ENCODE measurements at regions not wholly inside any gene's neighbourhood (a gene's known extent, or its start where the extent isn't known, plus 50 kb on each side); places are given as distances from the start of the nearest gene placed in this dataset.

DNA sequence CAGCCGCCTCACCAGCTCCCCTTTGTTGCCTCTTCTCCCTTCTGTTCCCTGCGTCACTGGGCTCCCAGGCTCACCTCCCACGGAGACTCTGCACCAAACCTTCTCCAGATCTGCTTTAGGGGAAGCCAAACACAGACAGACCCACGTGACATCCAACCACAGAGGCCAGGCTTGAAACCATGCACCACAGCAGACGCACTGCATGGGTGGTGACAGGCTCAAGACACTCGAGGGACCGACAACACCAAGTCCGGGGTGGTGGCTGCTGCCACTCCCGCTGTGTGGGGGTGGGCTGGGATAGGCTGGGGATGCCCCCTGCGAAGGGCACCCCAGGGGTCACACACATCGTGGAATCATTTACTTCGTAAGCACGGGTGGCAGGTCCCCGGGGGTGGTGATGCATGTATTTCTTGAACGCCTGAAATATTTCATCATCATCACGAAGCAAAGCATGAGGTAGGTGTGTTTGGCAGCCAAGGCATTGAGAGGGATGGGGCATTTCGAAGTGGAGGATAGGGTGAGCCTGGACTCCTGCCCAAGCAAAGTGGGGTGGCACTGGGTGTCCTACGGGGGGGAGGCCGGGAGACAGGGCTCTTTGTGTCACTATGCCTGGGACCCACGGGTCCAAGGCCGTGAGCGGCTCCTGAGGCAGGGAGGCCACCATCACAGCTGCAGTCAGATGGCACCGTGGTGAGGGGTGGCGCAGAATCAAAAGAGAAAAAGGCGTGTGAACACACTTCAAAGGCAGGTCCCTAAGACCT is 66.8 kb upstream of the RFLNA start:
- Histone ChIP-seq H3K79me2 (ENCODE audit: control insufficient read depth, insufficient read depth, low read length) (no peaks in the 10 kb centered on the region), H3K9me3 (ENCODE audit: control extremely low read depth in 1 of 3, control insufficient read depth in 2 of 3, insufficient read depth in 1 of 3, low read length in 2 of 3) (peaks cover 0 to 2% (median 0%) of the 10 kb centered on the region in 3 donors), H3K27ac (ENCODE audit: low read length in 2 of 2) (no peak overlapping the region), H3K4me1 (ENCODE audit: control insufficient read depth in 2 of 2, insufficient read depth in 2 of 2, low read length in 2 of 2) (no peaks in the 10 kb centered on the region), H3K36me3 (replicated peaks in 1 of 2; ENCODE audit: control extremely low read depth in 1 of 2, control insufficient read depth in 1 of 2, extremely low read depth in 1 of 2, insufficient read depth in 2 of 2, low read length in 1 of 2) (no peaks in the 10 kb centered on the region), H3K9ac (ENCODE audit: low read length) (no peak overlapping the region), H3K27me3 (replicated peaks in 1 of 4; ENCODE audit: control extremely low read depth in 1 of 4, control insufficient read depth in 3 of 4, insufficient read depth in 4 of 4, low read length in 3 of 4) (peaks cover 0 to 3% (median 0%) of the 10 kb centered on the region in 4 experiments), H3K4me2 (replicated peaks; ENCODE audit: low read depth, low read length, poor library complexity, severe bottlenecking) (no peak overlapping the region), H2AFZ (ENCODE audit: insufficient read depth, low read depth, low read length, poor library complexity, severe bottlenecking) (no peak overlapping the region), H4K20me1 (ENCODE audit: control insufficient read depth, insufficient read depth, low read length, poor library complexity, severe bottlenecking) (no peaks in the 10 kb centered on the region), H3K4me3 (ENCODE audit: control extremely low read depth in 1 of 5, extremely low read depth in 1 of 5, insufficient read depth in 1 of 5, low read depth in 2 of 5, low read length in 4 of 5) (no peak overlapping the region)
- 90% methylated on average over 23 of the region's 25 CpGs for WGBS (ENCODE audit: insufficient coverage)
- POLR2A ChIA-PET, result no interaction called here
- H3K4me3 Mint-ChIP-seq, result no peak overlapping the region
- H3K27me3 Mint-ChIP-seq, result peaks cover 12% of the 10 kb centered on the region
- no peaks in the 10 kb centered on the region for H3K4me1 Mint-ChIP-seq
- CTCF ChIA-PET, result no interaction called here
- no peak overlapping the region for H3K27ac Mint-ChIP-seq
- H3K9me3 Mint-ChIP-seq (ENCODE audit: insufficient read depth), result no peaks in the 10 kb centered on the region
- TF ChIP-seq, protein P1, sequence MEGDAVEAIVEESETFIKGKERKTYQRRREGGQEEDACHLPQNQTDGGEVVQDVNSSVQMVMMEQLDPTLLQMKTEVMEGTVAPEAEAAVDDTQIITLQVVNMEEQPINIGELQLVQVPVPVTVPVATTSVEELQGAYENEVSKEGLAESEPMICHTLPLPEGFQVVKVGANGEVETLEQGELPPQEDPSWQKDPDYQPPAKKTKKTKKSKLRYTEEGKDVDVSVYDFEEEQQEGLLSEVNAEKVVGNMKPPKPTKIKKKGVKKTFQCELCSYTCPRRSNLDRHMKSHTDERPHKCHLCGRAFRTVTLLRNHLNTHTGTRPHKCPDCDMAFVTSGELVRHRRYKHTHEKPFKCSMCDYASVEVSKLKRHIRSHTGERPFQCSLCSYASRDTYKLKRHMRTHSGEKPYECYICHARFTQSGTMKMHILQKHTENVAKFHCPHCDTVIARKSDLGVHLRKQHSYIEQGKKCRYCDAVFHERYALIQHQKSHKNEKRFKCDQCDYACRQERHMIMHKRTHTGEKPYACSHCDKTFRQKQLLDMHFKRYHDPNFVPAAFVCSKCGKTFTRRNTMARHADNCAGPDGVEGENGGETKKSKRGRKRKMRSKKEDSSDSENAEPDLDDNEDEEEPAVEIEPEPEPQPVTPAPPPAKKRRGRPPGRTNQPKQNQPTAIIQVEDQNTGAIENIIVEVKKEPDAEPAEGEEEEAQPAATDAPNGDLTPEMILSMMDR (IDR thresholded peaks at IDR 0.05), result no peak
- no peak for TF ChIP-seq EZH2 (IDR thresholded peaks at IDR 0.05; ENCODE audit: borderline replicate concordance, insufficient read depth, low read depth, low read length, poor library complexity, severe bottlenecking)
- intact Hi-C loops (cut with micrococcal nuclease), result no loop called here
- DNase-seq (no peak), ATAC-seq (ENCODE audit: low read depth) (no peak)

DNA sequence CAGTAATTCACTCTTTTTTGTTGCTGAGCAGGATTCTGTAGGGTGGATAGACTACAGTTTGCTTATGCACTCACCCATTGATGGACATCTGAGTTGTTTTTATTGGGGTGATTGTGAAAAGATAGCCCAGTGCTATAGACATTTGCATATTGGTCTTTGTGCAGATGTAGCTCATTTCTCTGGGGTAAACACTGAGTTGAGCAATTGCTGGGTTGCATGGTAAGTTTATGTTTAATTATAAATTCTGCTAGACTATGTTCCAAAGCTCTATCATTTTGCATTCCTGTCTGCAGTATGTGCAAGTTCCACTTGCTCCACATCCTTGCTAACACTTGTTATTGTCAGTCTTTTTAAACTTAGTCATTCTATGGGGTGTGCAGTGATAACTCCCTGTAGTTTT is 65.4 kb upstream of the RFLNA start:
- ChIA-PET CTCF (no interaction called here), POLR2A (no interaction called here)
- Mint-ChIP-seq H3K27ac (no peak overlapping the region), H3K4me3 (no peak overlapping the region), H3K27me3 (peaks cover 10% of the 10 kb centered on the region), H3K4me1 (no peaks in the 10 kb centered on the region), H3K9me3 (ENCODE audit: insufficient read depth) (no peaks in the 10 kb centered on the region)
- no peaks in the 10 kb centered on the region for H3K79me2 ChIP-seq (ENCODE audit: control insufficient read depth, insufficient read depth, low read length)
- no peak overlapping the region for H3K9ac ChIP-seq (ENCODE audit: low read length)
- DNase-seq, result no peak
- no peak overlapping the region for H3K4me3 ChIP-seq (ENCODE audit: control extremely low read depth in 1 of 5, extremely low read depth in 1 of 5, insufficient read depth in 1 of 5, low read depth in 2 of 5, low read length in 4 of 5)
- no peak for ATAC-seq (ENCODE audit: low read depth)
- no peak overlapping the region for H3K27ac ChIP-seq (ENCODE audit: low read length in 2 of 2)
- intact Hi-C loops (cut with micrococcal nuclease), result no loop called here
- no peaks in the 10 kb centered on the region for H4K20me1 ChIP-seq (ENCODE audit: control insufficient read depth, insufficient read depth, low read length, poor library complexity, severe bottlenecking)
- TF ChIP-seq, protein P1 (IDR thresholded peaks at IDR 0.05), result no peak
- TF ChIP-seq EZH2 (IDR thresholded peaks at IDR 0.05; ENCODE audit: borderline replicate concordance, insufficient read depth, low read depth, low read length, poor library complexity, severe bottlenecking), result no peak
- no peaks in the 10 kb centered on the region for H3K36me3 ChIP-seq (replicated peaks in 1 of 2; ENCODE audit: control extremely low read depth in 1 of 2, control insufficient read depth in 1 of 2, extremely low read depth in 1 of 2, insufficient read depth in 2 of 2, low read length in 1 of 2)
- peaks cover 0 to 2% (median 0%) of the 10 kb centered on the region in 3 donors for H3K9me3 ChIP-seq (ENCODE audit: control extremely low read depth in 1 of 3, control insufficient read depth in 2 of 3, insufficient read depth in 1 of 3, low read length in 2 of 3)
- peaks cover 0 to 3% (median 0%) of the 10 kb centered on the region in 4 experiments for H3K27me3 ChIP-seq (replicated peaks in 1 of 4; ENCODE audit: control extremely low read depth in 1 of 4, control insufficient read depth in 3 of 4, insufficient read depth in 4 of 4, low read length in 3 of 4)
- no peak overlapping the region for H3K4me2 ChIP-seq (replicated peaks; ENCODE audit: low read depth, low read length, poor library complexity, severe bottlenecking)
- H2AFZ ChIP-seq (ENCODE audit: insufficient read depth, low read depth, low read length, poor library complexity, severe bottlenecking), result no peak overlapping the region
- H3K4me1 ChIP-seq (ENCODE audit: control insufficient read depth in 2 of 2, insufficient read depth in 2 of 2, low read length in 2 of 2), result no peaks in the 10 kb centered on the region

Data from B cell (primary cell).